M059J (cell line): ENCODE measurements at regions not wholly inside any gene's neighbourhood (a gene's known extent, or its start where the extent isn't known, plus 50 kb on each side); places are given as distances from the start of the nearest gene placed in this dataset.
"Not testable (repeated sequence)": the region's sequence is repeated elsewhere in the genome, so short reads cannot be mapped to it uniquely, and the experiment has no call there.

ENCODE experiments used
- DNase-seq: peaks from one replicate; pipeline ENCODE4 v3.0.0-alpha.2; 2012; ENCODE audit warnings: low read depth

GRCh38 chr6:8934318-8934717 lies 499.0 kb upstream of the SLC35B3 start:
- no peak for DNase-seq

GRCh38 chr6:8930009-8930408 lies 494.7 kb upstream of the SLC35B3 start:
- peak; percentile 60 for DNase-seq

- not testable (repeated sequence) for DNase-seq
These were observed 484.9 kb upstream of the SLC35B3 start for GRCh38 chr6:8920244-8920643.

GRCh38 chr6:8918196-8918595 lies 482.9 kb upstream of the SLC35B3 start:
- no peak for DNase-seq

GRCh38 chr6:8914700-8915099 lies 479.4 kb upstream of the SLC35B3 start:
- DNase-seq = peak; percentile 11

- DNase-seq = no peak
These were observed 473.3 kb upstream of the SLC35B3 start for GRCh38 chr6:8908638-8909037.

- DNase-seq = no peak
These were observed 471.4 kb upstream of the SLC35B3 start for GRCh38 chr6:8906699-8907098.

- DNase-seq = no peak
These were observed 470.4 kb upstream of the SLC35B3 start for GRCh38 chr6:8905757-8906156.

GRCh38 chr6:8904754-8905153 lies 469.4 kb upstream of the SLC35B3 start:
- no peak for DNase-seq

GRCh38 chr6:8900056-8900455 lies 464.7 kb upstream of the SLC35B3 start:
- DNase-seq = no peak

GRCh38 chr6:8889514-8889913 lies 454.2 kb upstream of the SLC35B3 start:
- DNase-seq = no peak

GRCh38 chr6:8888468-8888867 lies 453.1 kb upstream of the SLC35B3 start:
- peak; percentile 30 for DNase-seq

GRCh38 chr6:8881663-8882062 lies 446.3 kb upstream of the SLC35B3 start:
- no peak for DNase-seq

- peak; percentile 27 for DNase-seq
These were observed 444.0 kb upstream of the SLC35B3 start for GRCh38 chr6:8879334-8879733.

GRCh38 chr6:8875986-8876385 lies 440.6 kb upstream of the SLC35B3 start:
- DNase-seq = no peak

GRCh38 chr6:8872589-8872988 lies 437.2 kb upstream of the SLC35B3 start:
- DNase-seq = no peak

GRCh38 chr6:8865451-8865850 lies 430.1 kb upstream of the SLC35B3 start:
- DNase-seq = no peak

- peak; percentile 49 for DNase-seq
These were observed 425.3 kb upstream of the SLC35B3 start for GRCh38 chr6:8860671-8861070.

- peak; percentile 81 for DNase-seq
These were observed 424.2 kb upstream of the SLC35B3 start for GRCh38 chr6:8859501-8859900.

- DNase-seq = peak; percentile 15
These were observed 423.5 kb upstream of the SLC35B3 start for GRCh38 chr6:8858854-8859331.

GRCh38 chr6:8857160-8857559 lies 421.8 kb upstream of the SLC35B3 start:
- DNase-seq = peak; percentile 21

- DNase-seq = no peak
These were observed 420.1 kb upstream of the SLC35B3 start for GRCh38 chr6:8855411-8855810.

GRCh38 chr6:8852332-8852731 lies 417.0 kb upstream of the SLC35B3 start:
- no peak for DNase-seq

- not testable (repeated sequence) for DNase-seq
These were observed 411.3 kb upstream of the SLC35B3 start for GRCh38 chr6:8846680-8847079.

GRCh38 chr6:8845690-8846089 lies 410.3 kb upstream of the SLC35B3 start:
- no peak for DNase-seq
